HG02973 (cell line): ENCODE measurements at regions not wholly inside any gene's neighbourhood (a gene's known extent, or its start where the extent isn't known, plus 50 kb on each side); places are given as distances from the start of the nearest gene placed in this dataset.
"Not testable (repeated sequence)": the region's sequence is repeated elsewhere in the genome, so short reads cannot be mapped to it uniquely, and the experiment has no call there.

Source experiments
- ATAC-seq: cut with Tn5 transposase; IDR thresholded peaks from one replicate; pipeline ENCODE4 v1.9.1; 2021; ENCODE audit warnings: moderate library complexity; ENCODE audit not compliant: unreplicated experiment

DNA sequence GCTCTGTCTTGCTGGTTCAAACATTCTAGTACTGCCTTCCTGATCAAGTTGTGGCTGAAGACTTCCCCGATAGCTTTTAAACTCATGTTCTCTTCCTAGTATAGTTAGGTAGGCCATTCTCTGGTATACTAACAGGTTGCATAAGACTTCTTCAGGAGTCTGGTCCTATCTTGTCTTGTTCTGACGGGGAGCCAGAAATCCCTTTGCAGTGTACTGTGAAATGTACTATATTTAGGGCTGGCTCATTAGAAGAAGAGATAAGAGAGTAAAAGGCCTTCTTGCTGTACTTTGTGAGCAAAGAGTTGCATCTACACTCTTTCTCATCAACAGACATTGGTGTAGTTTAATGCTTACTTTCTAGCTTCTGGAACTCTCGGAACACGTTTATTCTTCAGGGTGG, 331.9 kb downstream of the NUP35 start:
- ATAC-seq: no peak

DNA sequence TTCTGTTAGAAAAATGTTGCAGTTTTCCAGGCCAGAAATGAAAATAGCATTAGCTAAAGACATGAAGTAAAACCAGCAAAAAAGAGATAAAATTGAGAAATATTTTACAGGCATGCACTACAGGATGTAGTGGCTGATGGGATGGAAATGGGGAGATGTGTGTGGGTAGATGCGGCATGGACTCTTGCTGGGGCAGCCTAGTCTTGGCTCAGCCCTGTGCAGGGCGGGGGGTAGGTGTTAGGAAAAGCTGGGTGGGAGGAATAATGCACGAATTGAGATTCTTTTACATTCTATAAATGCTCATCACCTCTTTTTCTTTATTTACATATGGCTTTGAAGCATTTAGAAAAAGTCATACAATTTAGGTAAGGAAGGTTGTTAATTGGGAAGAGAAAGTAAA, 334.2 kb downstream of the NUP35 start:
- ATAC-seq: no peak

DNA sequence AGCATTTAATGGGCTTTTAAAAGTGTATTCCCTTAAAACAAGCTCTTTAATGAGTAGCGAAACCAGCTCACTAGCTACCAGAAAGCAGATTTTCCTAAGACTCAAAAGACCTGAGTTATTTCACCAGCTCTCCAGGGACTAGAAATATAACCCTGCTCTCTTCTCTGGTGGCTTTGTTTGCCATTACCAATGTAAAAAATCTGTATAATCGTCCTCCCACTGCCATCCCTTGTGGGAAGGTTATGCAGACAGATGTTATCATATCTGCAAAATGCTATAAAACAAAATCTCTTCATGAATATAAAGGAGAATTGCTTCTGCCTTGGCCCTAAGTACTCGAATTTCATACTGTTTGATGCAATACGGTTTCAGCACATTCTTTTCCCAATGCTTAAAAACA, 335.2 kb downstream of the NUP35 start:
- ATAC-seq: no peak

DNA sequence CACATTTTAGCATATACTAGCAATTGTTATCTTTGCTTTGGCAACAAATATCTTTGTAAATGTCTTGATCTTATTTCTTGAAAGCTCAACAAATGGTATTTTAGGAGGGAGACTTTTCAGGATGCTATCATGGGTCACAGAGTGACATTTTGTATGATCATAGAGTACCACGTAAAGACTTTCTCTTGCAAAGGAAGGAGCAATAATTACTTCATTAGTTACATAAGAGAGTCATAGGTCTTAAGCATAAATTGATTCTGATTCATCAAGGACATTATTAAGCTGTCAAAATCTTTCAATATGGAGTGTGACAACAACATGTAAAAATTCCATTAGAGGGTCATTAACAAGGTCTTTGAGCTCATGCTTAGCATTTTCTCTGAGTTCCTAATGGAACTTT, 339.6 kb downstream of the NUP35 start:
- ATAC-seq: no peak

DNA sequence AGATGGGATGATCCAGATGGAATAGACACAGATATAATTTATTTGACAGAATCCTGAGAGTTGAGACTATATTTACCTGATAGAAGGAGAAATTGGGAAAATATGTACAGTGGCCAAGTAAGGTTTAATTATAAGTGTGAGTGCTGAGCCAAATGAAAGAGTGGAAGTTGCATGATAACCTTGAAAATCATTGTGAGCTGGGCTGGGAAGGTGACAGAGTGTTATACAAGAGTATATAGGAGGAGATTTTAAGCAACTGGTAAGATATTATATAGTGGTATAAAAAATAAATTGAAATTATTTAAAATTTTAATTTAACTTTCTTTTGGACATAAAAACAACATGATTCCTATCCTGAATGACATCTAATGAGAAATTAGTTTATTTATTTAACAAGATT, 340.8 kb downstream of the NUP35 start:
- ATAC-seq: no peak

DNA sequence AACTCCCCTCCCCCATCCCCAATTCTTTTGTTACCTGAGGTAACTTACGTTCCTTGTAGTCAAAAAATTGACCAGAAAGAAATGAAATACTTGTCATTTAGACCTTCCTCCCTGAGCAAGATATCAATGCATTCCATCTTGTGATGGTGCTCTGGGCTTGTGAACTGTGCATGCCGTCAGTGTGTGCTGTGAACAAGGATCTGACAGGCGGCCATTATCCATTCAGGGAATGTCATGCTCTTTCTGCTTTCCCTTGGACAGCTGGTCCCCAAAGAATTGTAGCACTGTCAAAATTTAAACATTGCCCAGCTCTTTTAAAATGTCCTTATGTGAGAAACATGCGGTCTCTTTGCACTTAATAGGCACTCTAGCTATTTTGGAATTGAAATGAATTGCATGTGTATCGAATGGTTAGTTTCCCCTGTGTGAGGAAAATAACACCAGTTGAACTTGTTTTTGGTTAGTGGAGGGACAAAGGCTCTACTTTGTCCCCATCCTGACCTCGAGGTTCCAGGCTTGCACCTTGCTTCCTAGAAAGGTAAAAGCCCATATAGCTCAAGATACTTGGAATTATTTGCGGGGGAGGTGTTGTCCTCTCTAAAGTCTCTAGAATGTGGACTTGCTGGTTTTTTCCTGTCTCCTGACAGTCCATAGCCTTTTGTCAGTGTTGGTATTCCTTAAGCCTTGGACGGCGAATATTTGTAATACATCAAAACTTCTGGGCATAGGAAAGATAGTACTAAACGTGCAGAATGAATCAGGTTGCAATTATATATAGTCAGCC, 350.9 kb downstream of the NUP35 start:
- ATAC-seq: no peak

DNA sequence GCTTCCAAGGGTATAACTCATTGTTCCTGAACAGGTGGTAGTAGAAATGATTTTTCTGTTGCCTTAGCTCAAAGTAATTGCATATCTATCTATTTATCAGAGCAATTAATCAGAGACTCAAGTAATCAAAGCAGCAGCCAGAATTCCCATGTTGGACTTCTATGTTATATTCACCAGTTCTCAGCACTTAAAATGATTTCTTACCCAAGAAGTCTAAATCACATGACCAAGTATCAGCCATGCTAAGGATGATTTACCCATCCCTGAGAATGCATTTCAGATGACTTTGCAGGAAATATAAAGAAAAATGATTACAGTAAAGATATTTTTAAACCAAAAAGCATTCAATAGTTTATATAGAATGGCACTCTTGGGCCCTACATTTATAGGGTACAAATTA, 352.2 kb downstream of the NUP35 start:
- no peak for ATAC-seq

DNA sequence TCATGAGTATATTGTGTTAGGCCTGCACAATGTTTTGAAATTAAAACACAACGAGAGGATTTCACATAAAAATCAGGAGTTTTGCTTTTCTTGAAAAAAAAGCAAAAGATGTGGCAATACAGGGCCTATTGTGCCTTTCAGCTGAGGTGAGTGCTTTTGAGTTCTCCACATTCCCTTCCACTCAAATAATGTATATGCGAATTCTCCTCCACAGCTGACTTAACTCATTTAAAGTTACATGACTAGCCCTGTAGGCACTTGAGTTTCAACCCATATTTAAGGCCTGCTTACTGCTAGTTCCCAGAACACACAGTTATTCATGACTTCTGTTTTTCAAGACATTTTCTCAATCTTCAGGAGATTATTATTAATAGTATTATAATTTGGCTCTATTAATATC, 353.1 kb downstream of the NUP35 start:
- no peak for ATAC-seq

DNA sequence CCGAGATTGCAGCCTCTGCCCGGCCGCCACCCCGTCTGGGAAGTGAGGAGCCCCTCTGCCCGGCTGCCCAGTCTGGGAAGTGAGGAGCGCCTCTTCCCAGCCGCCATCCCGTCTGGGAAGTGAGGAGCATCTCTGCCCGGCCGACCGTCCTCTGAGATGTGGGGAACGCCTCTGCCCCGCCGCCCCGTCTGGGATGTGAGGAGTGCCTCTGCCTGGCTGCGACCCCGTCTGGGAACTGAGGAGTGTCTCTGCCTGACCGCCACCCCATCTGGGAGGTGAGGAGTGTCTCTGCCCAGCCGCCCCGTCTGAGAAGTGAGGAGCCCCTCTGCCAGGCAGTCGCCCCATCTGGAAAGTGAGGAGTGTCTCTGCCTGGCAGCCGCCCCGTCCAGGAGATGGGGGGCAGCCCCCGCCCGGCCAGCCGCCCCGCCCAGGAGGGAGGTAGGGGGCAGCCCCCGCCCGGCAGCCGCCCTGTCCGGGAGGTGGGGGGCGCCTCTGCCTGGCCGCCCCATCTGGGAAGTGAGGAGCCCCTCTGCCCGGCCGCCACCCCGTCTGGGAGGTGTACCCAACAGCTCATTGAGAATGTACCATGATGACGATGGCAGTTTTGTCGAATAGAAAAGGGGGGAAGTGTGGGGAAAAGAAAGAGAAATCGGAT, 354.8 kb downstream of the NUP35 start:
- not testable (repeated sequence) for ATAC-seq

DNA sequence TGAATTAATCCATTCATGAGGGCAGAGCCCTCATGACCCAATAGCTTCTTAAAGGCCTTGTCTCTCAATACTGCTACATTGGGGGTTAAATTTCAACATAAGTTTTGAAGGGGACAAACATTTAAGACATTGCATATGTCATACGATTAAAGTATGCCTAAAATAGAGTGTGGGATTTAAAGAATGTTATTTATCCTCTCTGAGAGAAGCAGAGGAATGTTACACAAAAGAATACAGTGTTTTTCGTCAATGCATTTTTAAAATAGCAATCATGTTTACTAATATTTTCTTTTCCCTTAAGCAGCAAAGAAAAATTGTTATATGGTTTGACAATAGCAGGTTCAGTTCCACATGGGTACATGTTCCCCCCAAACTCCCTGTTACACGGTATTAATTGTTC, 363.1 kb downstream of the NUP35 start:
- ATAC-seq: no peak

DNA sequence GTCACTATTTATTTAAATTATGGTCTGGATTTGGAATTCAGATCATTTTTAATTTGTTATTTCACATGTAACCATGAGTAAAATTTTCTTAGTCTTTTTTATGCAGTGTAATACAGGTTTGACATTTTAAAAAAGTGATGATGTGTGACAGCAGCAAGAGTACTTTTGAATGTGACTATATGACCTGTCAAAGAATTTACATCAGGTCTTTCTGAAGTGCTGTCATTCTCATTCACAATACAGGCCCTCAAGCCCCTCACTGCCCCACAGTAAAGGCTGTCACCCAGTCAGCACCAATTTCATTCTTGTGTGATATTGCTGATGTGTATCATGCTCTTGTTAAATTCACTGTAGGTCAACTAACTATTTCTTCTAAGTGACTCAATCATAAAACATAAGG, 364.2 kb downstream of the NUP35 start:
- ATAC-seq: no peak

DNA sequence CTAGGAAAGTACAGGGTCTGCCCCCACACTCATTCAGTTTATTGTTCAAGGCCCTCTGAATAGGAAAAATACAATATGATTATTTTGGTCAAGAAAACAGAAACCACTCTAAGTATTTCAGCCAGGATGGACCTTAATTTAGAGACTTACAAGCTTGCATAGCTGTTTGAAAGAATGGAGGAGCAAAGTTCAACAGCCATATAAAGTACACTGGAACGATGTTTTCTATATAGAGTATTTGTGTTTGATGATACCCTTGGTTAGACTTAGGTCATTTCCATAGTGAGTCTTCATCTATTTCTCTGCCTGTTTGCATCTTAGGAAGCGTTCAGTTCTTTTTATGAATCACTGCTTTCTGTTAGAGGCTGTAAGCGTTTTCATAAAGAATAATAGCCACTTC, 366.2 kb downstream of the NUP35 start:
- ATAC-seq: no peak

DNA sequence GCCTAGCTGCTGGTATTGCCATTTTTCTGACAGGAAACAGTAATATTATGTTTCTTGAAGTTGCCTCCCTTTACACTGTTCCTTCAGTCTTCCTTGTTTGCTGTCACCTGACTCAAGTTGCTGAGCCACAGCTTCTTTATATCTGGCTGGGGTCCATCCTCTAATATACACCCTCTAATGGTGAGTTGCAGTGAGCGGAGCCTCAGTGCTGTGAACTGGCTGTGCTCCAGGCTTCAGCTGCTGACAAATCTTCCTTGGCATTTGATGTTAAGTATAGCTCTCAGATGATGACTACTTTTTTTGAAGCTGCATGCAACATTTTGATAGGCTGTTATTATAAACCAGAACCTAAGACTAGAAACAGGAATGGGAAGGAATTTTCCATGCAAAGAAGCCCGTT, 366.7 kb downstream of the NUP35 start:
- no peak for ATAC-seq

DNA sequence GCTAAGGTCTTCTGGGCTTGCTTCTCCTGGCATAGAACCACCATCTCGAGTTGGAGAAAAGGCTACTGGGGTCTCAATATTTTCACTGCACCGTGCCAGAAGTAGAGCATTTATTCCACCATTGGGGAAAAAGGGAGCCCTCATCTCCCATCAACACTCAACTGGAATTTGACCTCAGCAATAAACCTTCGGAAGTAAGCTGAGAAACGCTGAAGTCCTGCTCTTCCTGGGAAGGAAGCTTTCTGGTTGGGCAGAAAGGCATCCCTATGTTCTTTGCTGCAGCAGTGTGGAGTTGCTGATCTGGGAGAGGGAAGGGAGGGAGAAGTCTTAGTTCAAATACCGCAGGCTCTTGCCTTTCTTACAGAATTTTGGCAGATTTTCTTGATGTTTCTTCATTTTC, 368.8 kb downstream of the NUP35 start:
- no peak for ATAC-seq

DNA sequence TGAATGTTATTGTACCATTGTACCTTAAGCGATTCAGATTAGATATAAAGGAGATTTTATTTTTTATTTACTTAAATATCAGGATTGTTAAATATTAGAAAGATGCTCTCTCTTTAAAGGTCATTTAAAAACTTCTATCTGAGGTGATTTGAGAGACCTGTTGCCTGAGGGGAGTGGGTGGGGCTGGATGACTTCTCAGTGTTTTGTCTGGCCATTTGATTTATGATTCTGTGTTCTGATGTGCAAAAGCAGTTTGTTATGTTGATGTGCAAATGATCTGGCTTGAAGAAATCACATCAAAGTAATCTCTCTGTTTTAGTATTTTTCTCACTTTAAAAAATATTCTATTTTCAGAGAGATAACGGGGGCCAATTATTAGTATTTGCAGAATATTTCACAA, 370.8 kb downstream of the NUP35 start:
- ATAC-seq: no peak

DNA sequence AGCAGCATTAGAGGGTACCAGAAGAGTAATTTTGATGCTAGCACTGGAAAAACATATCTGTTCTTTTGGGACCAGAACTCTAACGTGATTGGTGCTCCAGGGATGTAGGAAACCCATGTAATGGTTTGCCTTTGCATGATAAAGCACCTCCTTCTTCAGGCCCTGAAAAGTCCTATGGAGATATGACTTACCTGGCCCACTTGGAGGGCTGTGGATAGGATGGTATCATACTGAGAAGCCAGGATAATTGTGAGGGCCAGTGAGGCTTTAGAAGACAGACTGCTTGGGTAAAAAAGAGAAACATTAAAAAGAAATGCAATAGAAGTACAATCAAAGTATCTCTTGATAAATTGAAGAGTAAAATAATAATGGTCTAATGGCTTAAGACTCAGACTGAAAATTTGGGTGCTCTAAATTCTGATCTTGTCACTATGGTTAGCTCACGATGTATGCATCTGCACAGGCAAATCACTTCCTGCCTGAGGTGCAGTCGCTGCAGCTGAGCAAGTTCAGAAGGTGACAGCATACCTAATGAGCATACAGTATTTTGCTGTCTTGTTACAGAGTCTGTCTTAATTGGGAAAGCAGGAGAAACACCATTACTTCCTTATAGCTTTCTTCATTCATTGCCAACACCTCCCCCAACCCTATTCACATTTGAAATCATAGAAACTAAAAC, 371.5 kb downstream of the NUP35 start:
- ATAC-seq: peak; percentile 76

DNA sequence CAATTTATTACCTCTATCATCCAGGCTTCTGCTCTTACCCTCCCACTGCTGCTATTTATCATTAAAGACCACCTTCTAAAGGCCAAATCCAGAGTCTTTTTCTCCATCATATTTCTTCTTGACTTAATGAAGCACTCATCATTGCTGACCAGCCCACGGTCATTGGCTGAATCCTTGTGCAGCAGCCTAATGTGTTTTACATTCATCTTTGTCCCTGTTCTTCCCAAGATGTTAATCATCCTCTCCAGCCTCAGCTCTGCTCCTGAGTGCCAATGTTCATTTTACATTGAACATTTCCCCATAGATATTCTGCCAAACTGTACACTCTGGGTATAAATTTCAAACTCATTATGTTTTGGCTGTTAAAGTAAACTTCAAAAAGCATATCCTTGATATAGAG, 373.6 kb downstream of the NUP35 start:
- ATAC-seq: no peak

DNA sequence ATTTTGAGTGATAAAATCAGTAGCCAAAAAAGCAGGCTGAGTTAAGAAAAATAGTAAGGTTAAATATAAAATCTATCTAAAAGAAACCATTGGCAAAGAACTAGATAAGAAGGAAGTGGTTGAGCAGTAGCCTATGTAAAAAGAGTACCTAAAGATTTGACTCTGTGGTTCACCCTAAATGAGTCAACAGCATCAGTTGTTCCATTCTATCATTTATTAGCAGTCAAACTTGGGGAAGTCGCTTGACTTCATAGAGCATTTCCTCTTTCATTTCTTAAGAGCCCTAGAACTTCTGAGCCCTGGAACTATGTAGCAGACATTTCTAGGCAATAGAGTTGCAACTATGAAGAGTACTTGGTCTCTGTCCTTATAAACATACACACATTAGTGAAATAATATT, 381.7 kb downstream of the NUP35 start:
- ATAC-seq: peak; percentile 98

DNA sequence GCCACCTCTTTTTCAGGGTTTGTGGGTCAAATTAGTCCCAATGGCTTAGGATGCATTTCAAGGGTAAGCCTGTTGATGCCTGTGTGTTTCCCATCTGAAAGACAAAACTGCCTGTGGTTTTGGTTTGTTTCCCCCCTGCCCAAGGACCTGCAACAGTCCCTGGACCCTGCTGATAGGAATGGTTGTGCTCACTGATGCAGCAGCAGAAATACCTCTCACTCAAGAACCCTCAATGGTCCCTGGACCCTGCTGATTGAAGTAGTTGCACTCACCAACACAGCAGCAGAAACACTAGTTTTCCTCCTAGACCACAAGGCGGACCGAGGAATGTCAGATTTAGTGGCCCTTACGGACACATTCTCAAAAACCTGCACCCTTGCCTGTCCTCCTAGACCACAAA, 386.9 kb downstream of the NUP35 start:
- ATAC-seq: no peak

DNA sequence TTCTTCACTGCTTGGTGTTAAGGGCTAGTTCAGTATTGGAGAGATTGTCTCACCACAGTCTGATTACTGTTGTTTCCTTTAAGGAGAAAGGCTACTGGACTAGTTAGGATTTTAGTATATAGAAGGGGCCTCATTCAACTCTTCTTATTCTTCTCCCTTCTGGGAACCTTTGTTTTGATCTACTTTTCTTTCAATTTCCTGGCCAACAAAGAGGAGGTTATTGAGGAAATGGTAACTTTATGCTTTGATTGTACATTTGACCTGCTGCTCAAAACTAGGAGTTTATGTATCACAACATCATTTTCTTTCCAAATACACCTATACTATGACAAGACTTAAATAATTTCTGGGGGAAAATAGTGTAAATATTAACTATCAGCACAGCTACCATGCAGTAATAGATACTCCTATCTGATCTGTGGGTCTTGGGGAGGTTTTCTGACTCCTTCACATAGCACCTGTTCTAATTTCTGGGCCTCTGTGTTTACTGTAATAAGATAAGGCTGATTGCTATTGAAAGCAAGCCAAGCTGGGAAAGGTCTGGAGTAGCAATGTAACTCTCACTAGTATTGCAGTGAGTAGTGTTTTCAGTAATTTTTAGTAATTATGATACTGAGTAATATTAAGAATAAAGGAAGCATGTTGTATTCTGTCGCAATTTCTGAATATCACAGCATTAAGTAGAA, 395.3 kb downstream of the NUP35 start:
- no peak for ATAC-seq

DNA sequence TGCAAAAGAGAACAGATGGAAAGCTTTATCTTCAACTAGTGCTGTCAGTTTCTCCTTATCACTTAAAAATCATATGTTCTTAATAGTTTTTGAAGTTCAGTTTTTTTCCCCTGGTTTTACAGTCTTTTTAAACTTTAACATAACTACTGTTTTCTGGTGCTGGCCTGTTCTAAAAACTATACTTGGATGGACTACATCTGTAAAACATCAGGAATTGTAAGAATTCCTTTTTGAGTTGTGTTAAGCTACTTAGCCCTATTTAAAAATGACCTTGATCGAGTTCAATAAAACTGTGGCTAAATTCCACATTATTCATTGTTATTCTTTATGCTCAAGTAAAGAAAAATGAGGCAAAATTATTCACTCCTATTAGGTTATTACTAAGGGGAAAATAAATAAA, 397.7 kb downstream of the NUP35 start:
- ATAC-seq: no peak
